ENCODE measurements at regions not wholly inside any gene's neighbourhood (a gene's known extent, or its start where the extent isn't known, plus 50 kb on each side); places are given as distances from the start of the nearest gene placed in this dataset.

GRCh38 chr3:87575550-87575949 lies 299.2 kb upstream of the POU1F1 start:
- TF ChIP-seq CTCF (IDR thresholded peaks at IDR 0.05) (no peak), ZNF416 (CRISPR knock-in tag; IDR thresholded peaks at IDR 0.05) (no peak), SMAD3 (CRISPR knock-in tag; IDR thresholded peaks at IDR 0.05; ENCODE audit: borderline replicate concordance) (no peak), MAX (CRISPR knock-in tag; IDR thresholded peaks at IDR 0.05) (no peak), SP1 (CRISPR knock-in tag; conservative IDR thresholded peaks at IDR 0.05) (no peak), TCF7 (CRISPR knock-in tag; IDR thresholded peaks at IDR 0.05; ENCODE audit: low read depth) (no peak), ZNF281 (CRISPR knock-in tag; IDR thresholded peaks at IDR 0.05) (no peak), USF2 (CRISPR knock-in tag; IDR thresholded peaks at IDR 0.05) (no peak), ZNF121 (CRISPR knock-in tag; IDR thresholded peaks at IDR 0.05) (no peak), JUN (CRISPR knock-in tag; IDR thresholded peaks at IDR 0.05) (no peak)
